ENCODE measurements at regions not wholly inside any gene's neighbourhood (a gene's known extent, or its start where the extent isn't known, plus 50 kb on each side); places are given as distances from the start of the nearest gene placed in this dataset.

DNA sequence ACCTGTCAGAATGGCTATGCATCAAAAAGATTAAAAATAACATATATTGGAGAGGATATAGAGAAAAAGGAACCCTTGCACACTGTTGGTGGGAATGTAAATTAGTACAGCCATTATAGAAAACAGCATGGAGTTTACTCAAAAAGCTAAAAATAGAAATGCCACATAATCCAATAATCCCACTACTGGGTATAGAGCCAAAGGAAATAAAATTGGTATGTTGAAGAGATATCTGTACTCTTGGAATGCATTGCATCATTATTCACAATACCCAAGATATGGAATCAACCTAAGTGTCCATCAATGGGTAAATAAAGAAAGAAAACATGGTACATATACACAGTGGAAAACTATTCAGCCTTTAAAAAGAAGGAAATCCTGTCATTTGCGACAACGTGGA lies 77.2 kb downstream of the C1D start:
- no peak overlapping the region for H3K27ac ChIP-seq (ENCODE audit: control insufficient read depth, insufficient read depth)
- H3K9ac ChIP-seq (ENCODE audit: control insufficient read depth, insufficient read depth, low read length): no peak overlapping the region
- WGBS (ENCODE audit: insufficient coverage, insufficient replicate concordance, low lambda C conversion rate, missing lambda C conversion rate): 41% methylated on average over 2 of the region's 2 CpGs
- H3K36me3 ChIP-seq (ENCODE audit: control insufficient read depth in 2 of 2, insufficient read depth in 2 of 2, low read length in 1 of 2): no peaks in the 10 kb centered on the region
- no peaks in the 10 kb centered on the region for H3K4me1 ChIP-seq (ENCODE audit: control insufficient read depth, insufficient read depth, low read length)
- H3K9me3 ChIP-seq (replicated peaks; ENCODE audit: control insufficient read depth, insufficient read depth, low read length): no peaks in the 10 kb centered on the region
- FAIRE-seq (no peak), DNase-seq (ENCODE audit: low read depth, low spot score) (no peak), ATAC-seq (no peak)
- H2AFZ ChIP-seq (ENCODE audit: control insufficient read depth, low read depth, low read length): no peak overlapping the region
- H3K4me2 ChIP-seq (ENCODE audit: control insufficient read depth, insufficient read depth): no peak overlapping the region
- H3K4me3 ChIP-seq: no peak overlapping the region
- ChIA-PET SMC1A (ENCODE audit: uncharacterized antibody, unreplicated experiment) (no interaction called here), RAD21 (ENCODE audit: unreplicated experiment) (no interaction called here), CTCF (no interaction called here), POLR2A (no interaction called here)
- BruUV-seq (replicated peaks): no TSS peak
- no peaks in the 10 kb centered on the region for H3K27me3 ChIP-seq (replicated peaks in 1 of 2; ENCODE audit: control insufficient read depth in 2 of 2, insufficient read depth in 2 of 2, low read length in 1 of 2)
- in situ Hi-C loops (cut with MboI) (no loop called here), intact Hi-C loops (cut with micrococcal nuclease; ENCODE audit: unreplicated experiment) (no loop called here)
- H4K20me1 ChIP-seq (ENCODE audit: control insufficient read depth, insufficient read depth): no peaks in the 10 kb centered on the region
- H3K79me2 ChIP-seq (ENCODE audit: control insufficient read depth, insufficient read depth, low read length): no peaks in the 10 kb centered on the region
- no peak for TF ChIP-seq KAT2A (conservative IDR thresholded peaks at IDR 0.05; ENCODE audit: control insufficient read depth, low read depth, low read length)
- TF ChIP-seq, protein P1, sequence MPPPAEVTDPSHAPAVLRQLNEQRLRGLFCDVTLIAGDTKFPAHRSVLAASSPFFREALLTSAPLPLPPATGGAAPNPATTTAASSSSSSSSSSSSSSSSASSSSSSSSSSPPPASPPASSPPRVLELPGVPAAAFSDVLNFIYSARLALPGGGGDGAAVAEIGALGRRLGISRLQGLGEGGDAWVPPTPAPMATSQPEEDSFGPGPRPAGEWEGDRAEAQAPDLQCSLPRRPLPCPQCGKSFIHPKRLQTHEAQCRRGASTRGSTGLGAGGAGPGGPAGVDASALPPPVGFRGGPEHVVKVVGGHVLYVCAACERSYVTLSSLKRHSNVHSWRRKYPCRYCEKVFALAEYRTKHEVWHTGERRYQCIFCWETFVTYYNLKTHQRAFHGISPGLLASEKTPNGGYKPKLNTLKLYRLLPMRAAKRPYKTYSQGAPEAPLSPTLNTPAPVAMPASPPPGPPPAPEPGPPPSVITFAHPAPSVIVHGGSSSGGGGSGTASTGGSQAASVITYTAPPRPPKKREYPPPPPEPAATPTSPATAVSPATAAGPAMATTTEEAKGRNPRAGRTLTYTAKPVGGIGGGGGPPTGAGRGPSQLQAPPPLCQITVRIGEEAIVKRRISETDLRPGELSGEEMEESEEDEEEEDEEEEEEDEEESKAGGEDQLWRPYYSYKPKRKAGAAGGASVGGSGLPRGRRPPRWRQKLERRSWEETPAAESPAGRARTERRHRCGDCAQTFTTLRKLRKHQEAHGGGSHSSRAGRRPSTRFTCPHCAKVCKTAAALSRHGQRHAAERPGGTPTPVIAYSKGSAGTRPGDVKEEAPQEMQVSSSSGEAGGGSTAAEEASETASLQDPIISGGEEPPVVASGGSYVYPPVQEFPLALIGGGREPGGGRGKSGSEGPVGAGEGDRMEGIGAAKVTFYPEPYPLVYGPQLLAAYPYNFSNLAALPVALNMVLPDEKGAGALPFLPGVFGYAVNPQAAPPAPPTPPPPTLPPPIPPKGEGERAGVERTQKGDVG (CRISPR knock-in tag; IDR thresholded peaks at IDR 0.05): no peak
- TF ChIP-seq ZNF687 (IDR thresholded peaks at IDR 0.05): no peak
- no peak for TF ChIP-seq SREBF2 (IDR thresholded peaks at IDR 0.05; ENCODE audit: low read length)
- TF ChIP-seq PAX8 (IDR thresholded peaks at IDR 0.05): no peak
- no peak for TF ChIP-seq CREB1 (IDR thresholded peaks at IDR 0.05; ENCODE audit: low read depth)

Measured in GM12878 (cell line).